Epithelial cell of esophagus (primary cell): ENCODE measurements at regions not wholly inside any gene's neighbourhood (a gene's known extent, or its start where the extent isn't known, plus 50 kb on each side); places are given as distances from the start of the nearest gene placed in this dataset.
A peak's percentile ranks its signal among the peaks of the same experiment; 100 is the strongest.

Source experiments
- DNase-seq: peaks from one replicate; pipeline ENCODE4 v3.0.0; 2010; ENCODE audit warnings: low read depth
- H3K4me3 ChIP-seq: 2 replicates; pipeline ENCODE4 v1.5.1; 2011; ENCODE audit warnings: mild to moderate bottlenecking, low read length, control low read depth
- CTCF ChIP-seq: IDR thresholded peaks from 2 replicates; pipeline ENCODE4 v1.5.1; 2011; ENCODE audit warnings: low read depth, mild to moderate bottlenecking, low read length, control low read depth, inconsistent platforms; ENCODE audit not compliant: insufficient read depth; ENCODE audit errors: missing control alignments

DNA sequence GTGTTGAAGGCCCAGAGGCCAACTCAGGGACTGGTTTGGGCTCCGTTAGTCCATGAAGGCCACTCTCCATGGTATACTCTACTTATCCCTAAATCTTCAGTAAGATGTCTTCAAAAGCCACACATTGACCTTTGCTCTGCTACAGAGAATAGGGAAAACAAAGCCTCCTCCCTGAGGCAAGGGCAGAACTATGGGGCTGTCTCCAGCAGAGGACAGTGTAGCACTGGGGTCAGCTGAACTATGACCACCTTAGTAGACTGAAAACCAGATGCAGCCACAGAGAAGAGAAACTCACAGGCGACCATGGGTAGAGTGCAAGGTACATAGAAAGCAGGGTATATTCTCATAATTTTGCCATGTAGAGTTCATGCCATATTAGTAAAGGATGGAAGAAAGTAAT lies 587.4 kb downstream of the LMO7 start:
- TF ChIP-seq CTCF = no peak
- DNase-seq = no peak
- no peak overlapping the region for H3K4me3 ChIP-seq

DNA sequence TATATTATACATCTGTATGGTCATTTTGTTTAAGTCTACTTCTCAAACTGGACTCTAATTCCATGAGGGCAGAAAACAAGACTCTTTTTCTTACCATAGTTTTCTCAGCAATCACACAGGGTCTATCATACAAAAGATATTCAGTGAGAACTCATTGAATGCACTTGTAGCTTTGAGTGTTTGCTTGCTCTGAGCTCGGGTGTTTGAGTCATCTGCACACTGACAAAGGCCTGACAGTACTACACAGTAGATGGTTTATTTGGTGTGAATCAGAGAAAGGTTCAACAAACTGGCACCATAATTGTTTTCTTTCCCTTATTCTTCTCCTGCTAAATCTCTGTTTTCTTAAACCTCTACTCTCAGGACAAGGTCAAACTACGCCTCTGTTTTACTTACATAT lies 586.4 kb downstream of the LMO7 start:
- H3K4me3 ChIP-seq = no peak overlapping the region

GRCh38 chr13:76216729-76217128 lies 580.6 kb downstream of the LMO7 start:
- H3K4me3 ChIP-seq = no peak overlapping the region
- DNase-seq = no peak
- no peak for TF ChIP-seq CTCF

More for the DNA sequence above, 586.4 kb downstream of the LMO7 start:
- no peak for TF ChIP-seq CTCF
- DNase-seq = peak; percentile 11

DNA sequence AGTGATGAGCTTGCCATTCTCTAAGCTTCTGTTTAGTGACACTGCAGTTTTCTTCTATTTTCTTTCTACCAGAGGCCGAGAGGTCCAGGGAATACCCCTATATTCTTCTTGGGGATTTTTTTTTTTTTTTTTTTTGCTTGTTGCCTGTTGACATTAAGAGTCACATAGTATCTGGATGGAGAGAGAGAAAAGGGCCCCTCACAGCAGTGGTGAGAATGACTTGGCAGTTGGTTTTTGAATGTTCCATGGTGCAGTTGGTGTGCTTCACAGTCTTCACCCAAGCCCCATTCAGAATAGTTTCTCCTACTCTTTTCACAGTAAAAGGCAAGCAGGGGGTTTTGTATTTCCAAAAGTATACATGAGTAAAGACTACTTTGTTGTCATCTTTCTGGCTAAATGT lies 577.9 kb downstream of the LMO7 start:
- H3K4me3 ChIP-seq = no peak overlapping the region
- DNase-seq = no peak
- no peak for TF ChIP-seq CTCF

- TF ChIP-seq CTCF = no peak
- no peak for DNase-seq
- no peak overlapping the region for H3K4me3 ChIP-seq
Measured at GRCh38 chr13:76213423-76213904, 577.3 kb downstream of the LMO7 start.

- no peak for TF ChIP-seq CTCF
- peak; percentile 62 for DNase-seq
Measured at GRCh38 chr13:76210262-76210661, 574.1 kb downstream of the LMO7 start.

GRCh38 chr13:76198568-76199163 lies 562.5 kb downstream of the LMO7 start:
- H3K4me3 ChIP-seq = no peak overlapping the region
- no peak for TF ChIP-seq CTCF
- DNase-seq = no peak

More at GRCh38 chr13:76210262-76210661, 574.1 kb downstream of the LMO7 start:
- no peak overlapping the region for H3K4me3 ChIP-seq
